Putamen (tissue), 1 donor: ENCODE measurements at regions not wholly inside any gene's neighbourhood (a gene's known extent, or its start where the extent isn't known, plus 50 kb on each side); places are given as distances from the start of the nearest gene placed in this dataset.

ENCODE experiments used
- DNase-seq: peaks from one replicate; pipeline ENCODE4 v3.0.0-alpha.2; 2016; ENCODE audit warnings: low spot score

- DNase-seq: no peak
Observed at GRCh38 chr14:101108579-101109346, 205.2 kb upstream of the RTL1 start.

DNA sequence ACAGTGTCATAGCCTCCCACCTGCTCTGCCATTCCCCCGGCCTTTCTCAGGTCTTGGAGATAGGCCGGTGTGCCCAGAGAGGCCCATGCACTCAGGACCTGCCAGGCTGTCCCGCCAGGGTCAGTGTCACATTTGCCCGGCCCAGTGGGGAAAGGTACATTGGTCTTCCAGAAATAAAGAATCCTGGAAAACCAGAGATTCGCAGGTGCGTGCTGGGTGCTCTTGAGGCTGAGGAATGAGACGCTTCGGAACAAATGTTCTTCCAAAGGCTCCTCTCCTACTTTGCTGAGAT, 205.8 kb upstream of the RTL1 start:
- DNase-seq: no peak

- DNase-seq: no peak
Observed at GRCh38 chr14:101109981-101110728, 206.6 kb upstream of the RTL1 start.

DNA sequence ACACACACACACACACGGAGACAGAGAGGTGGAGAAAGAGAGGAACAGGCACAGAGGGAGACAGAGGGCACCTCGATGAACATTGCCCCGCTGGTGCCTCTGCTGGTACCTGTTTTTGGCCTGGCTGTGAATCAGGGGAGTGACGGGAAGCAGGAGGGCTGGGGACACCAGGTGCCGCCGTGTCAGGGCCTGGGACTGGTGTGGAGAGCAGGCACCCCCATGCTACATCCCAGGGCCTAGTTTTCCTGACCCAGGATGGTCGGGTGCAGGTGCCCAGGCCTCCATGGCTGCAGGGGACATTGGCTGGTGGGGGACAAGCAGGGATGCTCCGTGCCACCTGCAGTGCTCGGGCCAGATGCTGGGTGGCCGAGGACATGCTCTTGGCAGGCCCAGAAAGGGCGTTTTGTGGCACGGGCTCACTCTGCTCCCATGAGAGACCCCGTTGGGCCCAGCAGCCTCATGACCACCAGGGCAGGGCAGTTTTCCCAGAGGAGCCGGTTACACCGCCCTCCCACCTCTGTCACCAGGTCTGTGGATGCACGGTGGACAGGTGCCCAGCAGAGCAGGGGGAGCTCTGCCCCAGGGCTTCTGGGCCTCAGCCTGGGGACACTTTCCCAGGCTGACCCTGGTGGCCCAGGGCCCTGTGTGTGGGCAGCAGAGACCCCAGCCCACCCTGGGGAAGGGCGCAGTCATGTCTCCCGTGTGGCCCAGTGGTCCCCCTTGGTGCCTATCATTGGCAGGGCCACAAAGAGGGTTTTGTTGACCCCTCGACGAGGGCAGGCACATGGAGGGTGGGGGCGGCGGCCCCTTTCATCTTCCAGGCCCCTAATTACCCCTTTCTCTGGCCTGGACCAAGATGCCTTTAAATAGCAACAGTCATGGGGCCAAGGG, 207.5 kb upstream of the RTL1 start:
- DNase-seq: no peak

GRCh38 chr14:101111620-101112290, 208.2 kb upstream of the RTL1 start:
- no peak for DNase-seq

GRCh38 chr14:101112351-101113107, 209.0 kb upstream of the RTL1 start:
- no peak for DNase-seq

DNA sequence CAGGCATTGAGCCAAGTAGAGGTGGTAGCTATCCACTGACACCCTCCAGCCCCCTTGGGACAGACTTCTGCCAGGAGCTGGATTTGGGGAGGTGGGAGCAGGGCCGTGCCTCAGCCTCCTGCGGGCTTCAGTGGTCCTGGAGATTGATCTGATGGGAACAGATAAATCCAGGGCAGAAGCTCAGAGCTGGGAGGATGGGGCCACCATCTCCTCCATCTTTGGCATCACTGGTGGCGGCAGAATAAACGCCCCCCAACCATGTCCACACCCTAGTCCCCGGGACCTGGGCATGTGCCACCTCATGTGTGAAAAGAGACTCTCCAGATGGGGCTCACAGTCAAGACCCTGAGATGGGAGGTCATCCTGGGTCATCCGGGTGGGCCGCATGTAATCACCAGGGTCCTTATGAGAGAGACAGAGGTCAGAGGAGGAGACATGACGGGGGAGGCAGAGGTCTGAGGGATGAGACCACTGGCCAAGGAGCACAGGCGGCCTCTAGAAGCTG, 209.6 kb upstream of the RTL1 start:
- no peak for DNase-seq

GRCh38 chr14:101113835-101114725, 210.6 kb upstream of the RTL1 start:
- no peak for DNase-seq

DNA sequence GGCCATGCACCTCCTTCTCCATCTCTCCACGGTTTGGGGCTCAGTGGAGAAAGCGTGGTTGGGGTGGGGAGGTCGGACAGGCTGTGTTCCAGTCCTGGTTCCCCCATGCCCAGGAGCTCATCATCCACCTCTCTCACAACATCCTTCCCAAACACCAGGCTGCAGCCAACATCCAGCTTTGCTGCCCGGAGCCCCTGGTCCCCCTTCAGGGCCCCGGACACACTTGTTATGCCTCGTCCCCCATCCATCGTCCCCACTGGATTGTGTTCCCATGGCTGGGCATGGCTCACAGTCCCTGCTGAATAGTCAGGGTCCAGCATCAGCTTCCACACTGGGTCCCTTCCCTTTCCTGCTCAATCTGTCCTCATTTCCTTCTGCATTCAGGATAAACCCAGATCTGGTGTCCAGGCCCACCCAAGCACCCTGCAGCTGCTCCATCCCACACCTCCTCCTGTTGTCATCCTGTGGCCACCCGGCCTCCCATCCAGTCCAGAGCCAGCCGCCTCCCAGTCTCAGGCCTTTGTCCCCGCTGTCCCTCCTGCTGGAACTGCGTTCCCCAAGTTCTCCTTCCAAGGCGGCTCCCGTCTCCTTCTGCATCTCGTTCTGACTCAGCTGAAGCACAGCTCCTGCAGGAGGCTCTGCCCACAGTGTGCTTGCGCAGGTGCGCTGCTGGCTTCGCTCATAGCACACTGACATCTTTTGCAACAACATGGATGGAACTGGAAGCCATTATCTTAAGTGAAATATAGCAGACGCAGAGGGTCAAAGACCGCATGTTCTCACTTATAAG, 211.4 kb upstream of the RTL1 start:
- DNase-seq: no peak

GRCh38 chr14:101115652-101116051, 212.1 kb upstream of the RTL1 start:
- DNase-seq: no peak

DNA sequence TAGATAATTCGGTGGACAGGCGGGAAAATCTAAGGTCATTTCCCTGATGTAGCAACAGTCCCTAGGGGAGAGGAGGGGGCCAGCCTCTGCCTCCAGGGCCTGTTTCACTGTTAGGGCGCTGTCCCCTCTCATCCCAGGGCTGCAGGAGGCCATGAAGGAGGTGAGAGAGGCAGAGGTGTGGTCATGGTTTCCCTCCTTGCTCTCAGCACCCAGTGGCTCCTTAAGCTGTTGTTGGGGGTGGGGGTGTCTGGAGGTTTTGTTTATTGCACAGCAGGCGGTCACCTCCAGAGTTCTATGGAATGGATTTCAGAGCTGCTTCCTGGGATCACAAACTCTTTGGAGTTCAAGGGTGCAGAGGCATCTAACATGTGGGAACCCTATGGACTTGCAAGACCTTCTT, 212.5 kb upstream of the RTL1 start:
- no peak for DNase-seq

DNA sequence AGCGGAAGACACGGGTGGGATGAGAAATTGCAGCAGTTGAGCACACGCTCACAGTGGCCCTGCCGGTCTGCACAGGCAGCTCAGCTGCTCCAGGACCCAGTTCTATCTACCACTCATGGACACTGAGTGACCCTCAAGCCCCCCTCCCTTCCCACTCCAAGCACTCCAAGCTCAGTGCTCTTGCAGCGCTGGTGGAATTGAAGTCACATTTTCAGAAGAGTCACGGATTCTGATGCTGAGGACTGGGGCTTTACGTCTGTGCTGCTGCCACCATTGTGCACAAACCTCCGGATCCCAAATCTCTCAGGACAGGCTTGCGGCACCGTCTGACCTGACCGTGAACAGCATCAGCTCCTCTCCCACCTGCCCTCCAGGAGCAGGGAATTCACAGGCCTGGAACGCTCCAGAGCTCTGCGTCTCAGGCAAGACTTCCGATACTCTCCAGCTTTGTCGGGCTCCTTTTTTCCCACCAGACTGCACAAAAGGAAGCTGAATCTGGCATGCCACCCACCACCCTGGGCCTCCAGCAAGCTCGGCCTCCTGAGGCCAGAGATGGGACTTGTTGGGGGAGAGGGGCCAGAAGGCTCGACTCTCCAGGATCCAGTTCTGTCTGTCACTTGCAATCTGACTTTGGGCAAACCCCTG, 213.1 kb upstream of the RTL1 start:
- no peak for DNase-seq

DNA sequence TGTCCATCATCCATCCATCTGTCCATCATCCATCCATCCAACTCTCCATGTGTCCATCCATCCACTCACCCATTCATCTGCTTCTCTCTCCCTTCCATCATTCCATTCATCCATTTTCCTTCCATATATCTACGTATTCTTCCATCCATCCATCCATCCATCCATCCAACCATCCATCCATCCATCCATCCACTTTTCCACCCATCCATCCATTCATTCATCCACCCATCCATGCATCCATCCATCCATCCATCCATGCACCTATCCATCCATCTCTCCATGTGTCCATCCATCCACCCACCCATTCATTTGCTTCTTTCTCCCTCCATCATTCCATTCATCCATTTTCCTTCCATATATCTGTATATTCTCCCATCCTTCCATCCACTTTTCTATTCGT, 214.0 kb upstream of the RTL1 start:
- DNase-seq: no peak

GRCh38 chr14:101118233-101118632, 214.7 kb upstream of the RTL1 start:
- DNase-seq: no peak

DNA sequence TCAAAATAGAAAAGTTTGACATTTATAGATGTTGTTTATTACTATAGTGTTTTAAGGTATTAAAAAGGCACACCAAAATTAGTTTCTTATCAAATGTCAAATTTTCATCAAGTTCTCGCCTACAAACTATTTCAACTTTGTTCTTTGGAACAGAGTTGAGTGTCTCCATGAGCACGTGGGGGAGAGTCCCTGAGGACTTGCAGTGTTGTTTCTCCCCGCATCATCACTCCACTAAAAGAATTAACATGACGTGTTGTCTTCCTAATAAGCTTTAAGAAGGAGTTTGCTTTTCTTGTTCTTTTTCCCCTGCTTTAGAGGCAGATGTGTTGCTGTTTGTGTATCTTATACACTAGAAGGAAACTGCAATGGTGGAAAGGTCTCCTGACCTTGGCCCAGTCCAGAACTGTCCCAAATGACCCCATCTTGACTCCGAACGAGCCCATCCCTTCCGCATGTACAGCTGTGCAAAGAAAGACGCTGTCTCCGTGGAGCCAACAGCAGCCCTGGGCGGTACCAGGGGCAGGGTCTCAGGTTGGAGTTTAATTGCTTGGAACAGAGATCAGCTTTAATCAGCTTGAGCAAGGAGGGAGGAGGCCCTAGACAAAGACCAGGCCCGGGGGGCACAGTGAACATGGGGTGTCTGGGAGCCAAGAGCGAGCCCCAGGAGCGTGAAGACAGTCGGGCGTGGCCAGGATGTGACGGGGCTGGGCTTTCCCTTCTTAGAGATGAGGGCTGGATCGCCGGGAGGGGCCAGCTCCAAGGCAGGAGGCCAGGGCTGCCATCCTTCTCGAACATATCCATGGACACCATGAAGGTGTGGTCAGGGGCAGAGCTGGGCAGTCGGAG, 215.4 kb upstream of the RTL1 start:
- no peak for DNase-seq

DNA sequence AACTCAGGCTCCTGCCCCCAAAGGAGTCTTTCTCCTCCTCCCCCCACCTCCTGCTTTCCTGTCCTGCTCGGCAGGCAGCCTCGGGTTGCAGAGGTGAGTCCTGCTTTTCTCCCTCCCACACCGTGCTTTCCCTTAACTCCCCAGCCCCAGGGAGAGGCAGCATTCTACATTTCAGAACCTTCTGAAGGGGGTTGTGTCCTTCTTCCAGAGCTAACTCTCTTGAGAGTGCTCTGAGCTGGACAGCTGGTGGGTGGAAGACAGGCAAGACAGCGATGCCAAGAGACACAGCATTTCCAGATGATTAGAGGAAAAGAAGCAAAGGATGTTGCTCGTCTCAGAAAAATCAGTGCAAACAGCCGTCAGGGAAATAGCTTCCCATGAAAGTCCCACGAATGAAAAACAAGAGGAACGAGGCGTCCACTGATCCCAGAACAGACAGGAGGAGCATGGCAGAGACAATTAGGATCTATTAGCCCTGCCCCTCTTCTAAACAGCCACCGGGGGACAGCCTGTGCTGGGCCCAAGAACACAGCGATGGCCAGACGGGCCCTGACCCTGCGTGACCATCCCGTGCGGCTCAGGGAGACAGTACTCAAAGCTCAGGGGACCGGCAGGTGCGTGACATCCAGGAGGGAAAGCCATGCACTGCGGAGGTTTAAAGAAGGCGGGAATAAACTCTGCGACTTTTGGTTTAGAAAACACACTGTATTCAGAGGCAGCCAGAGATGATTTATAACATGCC, 216.5 kb upstream of the RTL1 start:
- no peak for DNase-seq
